Right lobe of liver (tissue), 4 donors: ENCODE measurements at regions not wholly inside any gene's neighbourhood (a gene's known extent, or its start where the extent isn't known, plus 50 kb on each side); places are given as distances from the start of the nearest gene placed in this dataset.

ENCODE experiments used
- CTCF ChIP-seq, 4 donors: fragments of 200-600 bp in 3 of 4; fragments of 450-650 bp in 1 of 4; IDR thresholded peaks; one replicate each; pipeline versions ENCODE4 v1.5.1 to v1.8.0; 2016 to 2022; ENCODE audit warnings: antibody characterized with exemption in 4 of 4, mild to moderate bottlenecking in 2 of 4
- POLR2A ChIP-seq: fragments of 450-650 bp; IDR thresholded peaks from one replicate; pipeline ENCODE4 v1.6.1; 2017; ENCODE audit warnings: antibody characterized with exemption, mild to moderate bottlenecking
- donor health status: DM: no; HTN: no; CAD: no.
- donor health status: DM: no; HTN: no; CAD: no.
- donor health status: DM: no; HTN: yes; CAD: no.

GRCh38 chr14:104496095-104496494, 83.5 kb upstream of the C14orf180 start:
- no peak for TF ChIP-seq POLR2A
- no peak for TF ChIP-seq CTCF (IDR thresholded peaks at IDR 0.05)
